Vagina (tissue), 2 donors: ENCODE measurements at regions not wholly inside any gene's neighbourhood (a gene's known extent, or its start where the extent isn't known, plus 50 kb on each side); places are given as distances from the start of the nearest gene placed in this dataset.

Experiments
- CTCF ChIP-seq, 3 experiments: fragments of 450-650 bp in 2 of 3; fragments of 200-600 bp in 1 of 3; sonication (generic) in 1 of 3; IDR thresholded peaks; one replicate each; pipeline ENCODE4 v1.5.1; 2017 to 2019; ENCODE audit warnings: antibody characterized with exemption in 3 of 3, mild to moderate bottlenecking in 2 of 3, moderate library complexity in 2 of 3
- POLR2A ChIP-seq, 2 donors: fragments of 450-650 bp; IDR thresholded peaks; one replicate each; pipeline ENCODE4 v1.6.1; 2017; ENCODE audit warnings: antibody characterized with exemption in 2 of 2, mild to moderate bottlenecking in 2 of 2, moderate library complexity in 2 of 2
- POLR2AphosphoS5 ChIP-seq, 2 donors: sonication (generic); formaldehyde crosslinking; IDR thresholded peaks; one replicate each; pipeline ENCODE4 v1.9.0; 2017; ENCODE audit warnings: antibody characterized with exemption in 2 of 2, mild to moderate bottlenecking in 2 of 2, low read depth in 1 of 2; ENCODE audit not compliant: insufficient read depth in 1 of 2

- TF ChIP-seq CTCF (IDR thresholded peaks at IDR 0.05) (no peak), POLR2A (IDR thresholded peaks at IDR 0.05) (no peak), POLR2AphosphoS5 (IDR thresholded peaks at IDR 0.05; ENCODE audit: insufficient read depth in 1 of 2, low read depth in 1 of 2) (no peak)
These were observed 60.3 kb upstream of the UPP2 start for GRCh38 chr2:158041400-158041799.
